ENCODE measurements at regions not wholly inside any gene's neighbourhood (a gene's known extent, or its start where the extent isn't known, plus 50 kb on each side); places are given as distances from the start of the nearest gene placed in this dataset.

GRCh38 chr2:49224426-49225010, 70.2 kb upstream of the FSHR start:
- no peak for DNase-seq (ENCODE audit: low read depth, low spot score)

GRCh38 chr2:49222975-49223528, 68.7 kb upstream of the FSHR start:
- DNase-seq (ENCODE audit: low read depth, low spot score) = no peak
- H3K27ac ChIP-seq = no peak overlapping the region

More at GRCh38 chr2:49224426-49225010, 70.2 kb upstream of the FSHR start:
- H3K27ac ChIP-seq = no peak overlapping the region

GRCh38 chr2:49219741-49220140, 65.4 kb upstream of the FSHR start:
- H3K27ac ChIP-seq = no peak overlapping the region
- DNase-seq (ENCODE audit: low read depth, low spot score) = no peak

- H3K27ac ChIP-seq = no peak overlapping the region
- DNase-seq (ENCODE audit: low read depth, low spot score) = no peak
Measured at GRCh38 chr2:49210191-49210590, 55.9 kb upstream of the FSHR start.

GRCh38 chr2:49207204-49207603, 52.9 kb upstream of the FSHR start:
- no peak overlapping the region for H3K27ac ChIP-seq
- DNase-seq (ENCODE audit: low read depth, low spot score) = no peak

Measured in epithelial cell of prostate (primary cell).